IMR-90 (cell line): ENCODE measurements at regions not wholly inside any gene's neighbourhood (a gene's known extent, or its start where the extent isn't known, plus 50 kb on each side); places are given as distances from the start of the nearest gene placed in this dataset.

Source experiments
- ATAC-seq: fragments of 200-7000 bp; cut with Tn5 transposase; 2 replicates; pipeline ENCODE4 v1.9.1; 2020; ENCODE audit warnings: low read depth, mild to moderate bottlenecking, moderate library complexity
- BruUV-seq: library from RNA; stranded (reverse); fragments of 400-500 nt; replicated peaks from 2 replicates; lab custom pipeline; 2021; lab: Mats Ljungman, UMichigan
- CTCF ChIA-PET: fragments of 300-600 bp; formaldehyde crosslinking; extraction: SDS; loops from one replicate; lab custom pipeline; 2021; ENCODE audit warnings: antibody characterized with exemption; lab: Yijun Ruan, JAX
- POLR2A ChIA-PET: fragments of 300-600 bp; sonication (Branson Sonifier 250); formaldehyde crosslinking; loops from one replicate; lab custom pipeline; 2022; ENCODE audit warnings: antibody characterized with exemption; ENCODE audit not compliant: unreplicated experiment; lab: Charles Lee
- DNase-seq: peaks from one replicate; pipeline ENCODE4 v3.0.0; 2013
- H2AFZ ChIP-seq: replicated peaks from 2 replicates; pipeline ENCODE3; 2013; ENCODE audit warnings: low read length, mild to moderate bottlenecking; ENCODE audit not compliant: poor library complexity
- H2AK5ac ChIP-seq: 2 replicates; pipeline ENCODE4 v1.6.1; 2013; ENCODE audit warnings: low read depth, low read length, inconsistent platforms
- H2AK9ac ChIP-seq: replicated peaks from 2 replicates; pipeline ENCODE3; 2013; ENCODE audit warnings: mild to moderate bottlenecking, low read depth, low read length, moderate library complexity; ENCODE audit not compliant: poor library complexity
- H2BK120ac ChIP-seq: 2 replicates; pipeline ENCODE4 v1.6.1; 2013; ENCODE audit warnings: low read depth, low read length, inconsistent platforms
- H2BK15ac ChIP-seq: 3 replicates; pipeline ENCODE4 v1.6.1; 2013; ENCODE audit warnings: low read depth, low read length, inconsistent platforms
- H2BK20ac ChIP-seq: 2 replicates; pipeline ENCODE4 v1.6.1; 2013; ENCODE audit warnings: low read depth, mild to moderate bottlenecking, inconsistent platforms, low read length, moderate library complexity
- H2BK5ac ChIP-seq: 2 replicates; pipeline ENCODE4 v1.6.1; 2013; ENCODE audit warnings: mild to moderate bottlenecking, low read depth, low read length, inconsistent platforms; ENCODE audit not compliant: poor library complexity, severe bottlenecking
- H3K14ac ChIP-seq: replicated peaks from 2 replicates; pipeline ENCODE4 v1.6.1; 2013; ENCODE audit warnings: low read depth, low read length, inconsistent platforms
- H3K18ac ChIP-seq: 2 replicates; pipeline ENCODE4 v1.6.1; 2013; ENCODE audit warnings: low read depth, low read length, control low read depth
- H3K23ac ChIP-seq: 2 replicates; pipeline ENCODE4 v1.6.1; 2013; ENCODE audit warnings: low read depth, low read length, inconsistent platforms
- H3K27ac ChIP-seq: 2 replicates; pipeline ENCODE4 v1.5.1; 2013; ENCODE audit warnings: mild to moderate bottlenecking, control low read depth, low read length; ENCODE audit not compliant: insufficient read depth
- H3K27me3 ChIP-seq: 2 replicates; pipeline ENCODE4 v1.6.1; 2013; ENCODE audit warnings: low read length; ENCODE audit not compliant: control insufficient read depth, insufficient read depth
- H3K36me3 ChIP-seq: 2 replicates; pipeline ENCODE4 v1.6.1; 2013; ENCODE audit warnings: low read length, mixed read lengths; ENCODE audit not compliant: control insufficient read depth, insufficient read depth
- H3K4ac ChIP-seq: 2 replicates; pipeline ENCODE4 v1.6.1; 2013; ENCODE audit warnings: low read depth, low read length, inconsistent platforms
- H3K4me1 ChIP-seq: 2 replicates; pipeline ENCODE4 v1.6.1; 2013; ENCODE audit warnings: low read length, mixed read lengths; ENCODE audit not compliant: control insufficient read depth, insufficient read depth
- H3K4me2 ChIP-seq: 2 replicates; pipeline ENCODE4 v1.6.1; 2013; ENCODE audit warnings: low read depth, mild to moderate bottlenecking, control low read depth, low read length, moderate library complexity
- H3K4me3 ChIP-seq: 2 replicates; pipeline ENCODE4 v1.5.1; 2013; ENCODE audit warnings: low read depth, mild to moderate bottlenecking, control low read depth, low read length, moderate library complexity; ENCODE audit not compliant: insufficient read depth
- H3K56ac ChIP-seq: 2 replicates; pipeline ENCODE4 v1.6.1; 2013; ENCODE audit warnings: low read length, inconsistent platforms; ENCODE audit not compliant: insufficient read depth; ENCODE audit errors: extremely low read depth
- H3K79me1 ChIP-seq, 2 experiments: 2 replicates each; pipeline ENCODE4 v1.6.1; 2013; ENCODE audit warnings: low read length in 2 of 2, inconsistent platforms in 1 of 2, low read depth in 1 of 2
- H3K9ac ChIP-seq: 2 replicates; pipeline ENCODE4 v1.6.1; 2013; ENCODE audit warnings: low read depth, low read length, control low read depth
- H3K9me1 ChIP-seq: 2 replicates; pipeline ENCODE4 v1.6.1; 2013; ENCODE audit warnings: low read length, inconsistent platforms; ENCODE audit not compliant: insufficient read depth
- H3K9me3 ChIP-seq: 2 replicates; pipeline ENCODE4 v1.6.1; 2013; ENCODE audit warnings: low read length; ENCODE audit not compliant: control insufficient read depth, insufficient read depth
- H4K20me1 ChIP-seq: 2 replicates; pipeline ENCODE4 v1.6.1; 2013; ENCODE audit warnings: low read length, inconsistent platforms; ENCODE audit not compliant: insufficient read depth
- H4K5ac ChIP-seq: 2 replicates; pipeline ENCODE4 v1.6.1; 2013; ENCODE audit warnings: mild to moderate bottlenecking, low read depth, low read length, control low read depth
- H4K8ac ChIP-seq, 2 experiments: 2 replicates each; pipeline ENCODE4 v1.6.1; 2013; ENCODE audit warnings: low read depth in 2 of 2, low read length in 2 of 2, control low read depth in 1 of 2, inconsistent platforms in 1 of 2
- H4K91ac ChIP-seq: 2 replicates; pipeline ENCODE4 v1.6.1; 2013; ENCODE audit warnings: low read depth, low read length, inconsistent platforms; ENCODE audit not compliant: insufficient read depth
- CHD1 ChIP-seq: IDR thresholded peaks from 2 replicates; pipeline ENCODE4 v1.6.1; 2012; ENCODE audit warnings: low read depth, low read length, improper control_type of control experiment
- ELK1 ChIP-seq: fragments of 150-350 bp; IDR thresholded peaks from 2 replicates; pipeline ENCODE4 v1.6.1; 2016; ENCODE audit warnings: low read depth, mild to moderate bottlenecking, low read length, moderate library complexity, borderline replicate concordance
- MAZ ChIP-seq: IDR thresholded peaks from 2 replicates; pipeline ENCODE4 v1.6.1; 2012; ENCODE audit warnings: low read depth, mild to moderate bottlenecking, low read length, improper control_type of control experiment, moderate library complexity, borderline replicate concordance
- MXI1 ChIP-seq: IDR thresholded peaks from 2 replicates; pipeline ENCODE4 v1.6.1; 2012; ENCODE audit warnings: low read depth, mild to moderate bottlenecking, low read length, moderate library complexity, borderline replicate concordance
- NFE2L2 ChIP-seq: fragments of 150-350 bp; IDR thresholded peaks from 2 replicates; pipeline ENCODE4 v1.6.1; 2016; ENCODE audit warnings: low read depth, mild to moderate bottlenecking, low read length
- RFX5 ChIP-seq: IDR thresholded peaks from 2 replicates; pipeline ENCODE4 v1.8.0; 2012; ENCODE audit warnings: low read depth, mild to moderate bottlenecking, low read length, moderate library complexity
- WGBS, 2 experiments: methylation state at CpG; one replicate each; pipeline versions ENCODE4 v1.1.5 to v1.1.7; 2013; ENCODE audit warnings: missing lambda C conversion rate in 2 of 2; ENCODE audit not compliant: insufficient read length in 1 of 2; ENCODE audit errors: extremely low coverage in 2 of 2; 5-methylcytosine and 5-hydroxymethylcytosine counted together
- dilution Hi-C: fragments of 300-500 bp; cut with HindIII; formaldehyde crosslinking; loops from one replicate; pipeline ENCODE4 v1.14.3; 2018; ENCODE audit warnings: low sequenced_read_pairs; ENCODE audit not compliant: unreplicated experiment
- in situ Hi-C: fragments of 300-500 bp; cut with MboI; formaldehyde crosslinking; loops from 3 replicates; pipeline ENCODE4 v1.14.3; 2019; ENCODE audit warnings: low sequenced_read_pairs, inconsistent platforms, mixed read lengths
- intact Hi-C: fragments of 100-400 bp; cut with micrococcal nuclease; formaldehyde crosslinking; loops from 2 replicates; pipeline ENCODE4 v1.10.0; 2022
- TF ChIP-seq, protein P1 (sequence below): conservative IDR thresholded peaks from 2 replicates; pipeline ENCODE4 v1.5.1; 2012; ENCODE audit warnings: mild to moderate bottlenecking, low read depth, low read length, improper control_type of control experiment

- H2AK9ac ChIP-seq, result no peak overlapping the region
- H3K14ac ChIP-seq, result no peak overlapping the region
- dilution Hi-C loops (no loop called here), intact Hi-C loops (loop anchor here (10.0 kb wide), 1 partner anchor 351 kb away; no protein-coding TSS in a partner anchor), in situ Hi-C loops (no loop called here)
- H4K5ac ChIP-seq, result no peak overlapping the region
- H4K91ac ChIP-seq, result no peak overlapping the region
- ATAC-seq (no peak), DNase-seq (no peak)
- no peak overlapping the region for H2AFZ ChIP-seq
- no peak overlapping the region for H3K4me2 ChIP-seq
- H3K4me1 ChIP-seq, result peaks cover 4% of the 10 kb centered on the region
- no peak overlapping the region for H3K4ac ChIP-seq
- no peak overlapping the region for H3K4me3 ChIP-seq
- ChIA-PET POLR2A (no interaction called here), CTCF (no interaction called here)
- no peak overlapping the region for H3K56ac ChIP-seq
- no peaks in the 10 kb centered on the region for H3K27me3 ChIP-seq
- no peak overlapping the region for H2AK5ac ChIP-seq
- H3K36me3 ChIP-seq, result no peaks in the 10 kb centered on the region
- no peak overlapping the region for H3K27ac ChIP-seq
- H4K8ac ChIP-seq, result no peak overlapping the region
- WGBS, 2 experiments, result no CpG with 5 or more reads among the region's 2 CpGs
- no peaks in the 10 kb centered on the region for H3K9me3 ChIP-seq
- no peak overlapping the region for H2BK15ac ChIP-seq
- no peaks in the 10 kb centered on the region for H4K20me1 ChIP-seq
- H3K79me1 ChIP-seq, result no peaks in the 10 kb centered on the region
- H3K18ac ChIP-seq, result no peak overlapping the region
- no peak overlapping the region for H2BK20ac ChIP-seq
- no peak overlapping the region for H3K23ac ChIP-seq
- BruUV-seq, result no TSS peak
- TF ChIP-seq, protein P1, sequence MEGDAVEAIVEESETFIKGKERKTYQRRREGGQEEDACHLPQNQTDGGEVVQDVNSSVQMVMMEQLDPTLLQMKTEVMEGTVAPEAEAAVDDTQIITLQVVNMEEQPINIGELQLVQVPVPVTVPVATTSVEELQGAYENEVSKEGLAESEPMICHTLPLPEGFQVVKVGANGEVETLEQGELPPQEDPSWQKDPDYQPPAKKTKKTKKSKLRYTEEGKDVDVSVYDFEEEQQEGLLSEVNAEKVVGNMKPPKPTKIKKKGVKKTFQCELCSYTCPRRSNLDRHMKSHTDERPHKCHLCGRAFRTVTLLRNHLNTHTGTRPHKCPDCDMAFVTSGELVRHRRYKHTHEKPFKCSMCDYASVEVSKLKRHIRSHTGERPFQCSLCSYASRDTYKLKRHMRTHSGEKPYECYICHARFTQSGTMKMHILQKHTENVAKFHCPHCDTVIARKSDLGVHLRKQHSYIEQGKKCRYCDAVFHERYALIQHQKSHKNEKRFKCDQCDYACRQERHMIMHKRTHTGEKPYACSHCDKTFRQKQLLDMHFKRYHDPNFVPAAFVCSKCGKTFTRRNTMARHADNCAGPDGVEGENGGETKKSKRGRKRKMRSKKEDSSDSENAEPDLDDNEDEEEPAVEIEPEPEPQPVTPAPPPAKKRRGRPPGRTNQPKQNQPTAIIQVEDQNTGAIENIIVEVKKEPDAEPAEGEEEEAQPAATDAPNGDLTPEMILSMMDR, result no peak
- TF ChIP-seq RFX5, result no peak
- no peak for TF ChIP-seq MXI1
- TF ChIP-seq MAZ, result no peak
- no peak for TF ChIP-seq CHD1
- no peak for TF ChIP-seq NFE2L2
- TF ChIP-seq ELK1, result no peak
- H2BK120ac ChIP-seq, result no peak overlapping the region
- no peak overlapping the region for H2BK5ac ChIP-seq
- H3K9me1 ChIP-seq, result no peaks in the 10 kb centered on the region
- H3K9ac ChIP-seq, result no peak overlapping the region
Observed at GRCh38 chr3:177473903-177474302, 276.6 kb upstream of the TBL1XR1 start.
